Inferior parietal cortex (tissue), 1 donor: ENCODE measurements at regions not wholly inside any gene's neighbourhood (a gene's known extent, or its start where the extent isn't known, plus 50 kb on each side); places are given as distances from the start of the nearest gene placed in this dataset.

Experiments used
- DNase-seq: peaks from one replicate; pipeline ENCODE4 v3.0.0-alpha.2; 2016; ENCODE audit errors: extremely low spot score

- no peak for DNase-seq
Observed at GRCh38 chr18:76255070-76255683, 239.9 kb downstream of the ZNF516 start.

- DNase-seq = peak; percentile 54
Observed at GRCh38 chr18:76252880-76253279, 242.2 kb downstream of the ZNF516 start.

- DNase-seq = no peak
Observed at GRCh38 chr18:76252139-76252538, 242.9 kb downstream of the ZNF516 start.

DNA sequence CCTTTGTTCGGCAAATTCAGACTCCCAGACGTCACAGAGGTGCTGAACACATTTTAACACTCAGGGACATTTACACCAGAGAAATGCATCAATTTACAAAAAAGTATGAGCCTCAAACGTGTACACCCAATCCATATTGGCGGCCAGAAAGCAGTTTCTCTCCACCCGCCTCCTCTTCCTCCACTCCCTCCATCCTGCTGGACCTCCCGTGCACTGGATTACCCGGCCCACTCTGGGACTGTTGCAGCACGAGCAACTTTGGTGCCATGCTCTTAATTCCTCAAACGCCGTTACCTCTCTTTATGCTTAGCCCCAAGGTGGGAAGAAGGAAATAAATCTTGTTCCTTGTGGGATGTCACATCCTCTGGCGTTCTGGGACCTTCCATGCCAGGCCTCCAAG, 243.4 kb downstream of the ZNF516 start:
- DNase-seq = no peak

GRCh38 chr18:76246590-76246989, 248.5 kb downstream of the ZNF516 start:
- no peak for DNase-seq

DNA sequence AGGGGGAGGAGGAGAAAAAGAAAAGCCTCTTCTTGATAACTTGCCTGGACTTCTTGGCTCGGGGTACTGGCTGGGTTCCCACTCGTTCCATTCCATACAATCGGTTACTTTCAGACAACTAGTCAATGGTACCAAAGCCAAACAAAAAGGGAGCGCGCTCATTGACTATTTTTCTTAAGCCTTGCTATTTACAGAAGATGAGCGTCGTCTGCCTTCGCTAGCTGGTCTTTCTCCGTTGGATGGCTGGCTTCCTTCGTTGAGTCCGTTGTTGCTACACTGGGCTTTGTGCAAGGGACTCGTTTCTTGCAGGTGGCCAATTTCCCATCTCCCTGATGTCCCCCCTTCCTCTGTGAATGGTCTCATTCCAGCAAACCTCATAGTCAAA, 260.4 kb downstream of the ZNF516 start:
- peak; percentile 47 for DNase-seq

DNA sequence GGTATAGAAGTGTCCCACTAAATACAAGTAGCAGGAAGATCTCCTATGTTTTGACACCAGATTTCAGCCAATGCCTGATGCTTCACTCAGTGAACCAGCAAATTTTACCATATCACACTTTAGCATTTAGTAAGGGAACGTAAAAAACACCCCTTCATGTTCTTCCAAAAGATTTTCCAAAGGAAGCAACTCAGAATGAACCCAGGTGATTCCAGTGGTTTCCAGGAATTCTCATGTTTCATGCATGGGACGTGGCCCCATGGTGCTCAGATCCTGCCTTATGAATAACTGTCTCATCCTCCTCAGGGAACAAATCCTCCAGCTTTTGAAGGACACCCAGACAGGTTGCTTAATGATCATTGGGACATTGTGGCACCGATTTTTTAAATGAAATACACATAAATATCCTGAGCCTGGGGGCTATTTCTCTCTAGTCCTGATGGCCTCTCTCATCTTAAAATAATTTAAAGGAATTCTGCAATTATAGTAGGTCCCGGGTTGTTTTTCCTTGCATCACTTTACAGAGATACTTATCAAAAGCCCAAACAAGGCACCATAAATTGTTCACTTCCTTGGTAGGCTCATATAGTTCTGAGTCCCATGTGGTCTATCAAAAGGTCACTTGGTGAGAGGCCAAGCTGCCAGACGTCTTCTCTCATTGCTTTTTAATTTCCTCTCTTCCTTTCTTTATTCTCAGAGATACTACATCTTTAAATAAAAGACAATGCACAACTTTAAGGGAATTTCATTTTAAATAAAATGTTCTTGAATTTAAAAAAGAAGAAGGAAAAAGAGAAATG, 261.0 kb downstream of the ZNF516 start:
- no peak for DNase-seq

DNA sequence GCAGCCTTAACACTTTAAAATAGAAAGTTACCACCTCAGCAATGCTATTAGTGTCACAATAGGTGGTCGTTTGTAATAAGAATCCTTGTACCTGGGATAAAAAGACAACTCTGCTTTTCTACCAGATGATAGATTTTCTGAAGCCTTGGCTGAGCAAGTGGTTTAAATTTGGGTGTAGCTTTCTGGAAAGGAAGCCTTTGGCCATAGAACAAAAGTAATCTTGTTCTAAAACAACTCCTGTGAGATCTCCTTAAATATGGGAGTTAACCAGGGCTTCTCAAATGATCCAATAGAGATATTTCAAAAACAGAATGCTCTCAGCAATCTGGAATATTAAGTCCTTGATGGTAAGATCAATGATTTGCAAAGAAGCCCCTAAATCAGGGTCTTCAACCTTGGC, 261.6 kb downstream of the ZNF516 start:
- no peak for DNase-seq

DNA sequence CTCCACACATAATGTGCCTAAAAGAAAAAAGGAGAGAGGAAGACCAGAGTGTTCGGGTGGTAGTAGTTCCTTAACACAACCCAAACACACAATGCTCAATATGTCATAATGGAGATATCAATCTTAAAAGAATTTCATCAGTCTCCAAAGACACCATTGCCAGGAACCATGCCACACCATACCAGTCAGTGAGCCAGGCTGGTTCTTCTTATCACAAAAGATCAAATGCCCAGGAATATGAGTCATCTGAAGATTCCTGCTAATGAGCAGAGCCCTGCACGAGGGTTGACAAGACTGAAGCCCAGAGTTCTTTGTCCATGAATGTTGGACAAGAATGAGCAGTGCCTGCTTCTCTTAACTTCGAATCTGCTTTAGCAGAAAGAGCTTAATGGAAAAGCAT, 262.3 kb downstream of the ZNF516 start:
- no peak for DNase-seq

DNA sequence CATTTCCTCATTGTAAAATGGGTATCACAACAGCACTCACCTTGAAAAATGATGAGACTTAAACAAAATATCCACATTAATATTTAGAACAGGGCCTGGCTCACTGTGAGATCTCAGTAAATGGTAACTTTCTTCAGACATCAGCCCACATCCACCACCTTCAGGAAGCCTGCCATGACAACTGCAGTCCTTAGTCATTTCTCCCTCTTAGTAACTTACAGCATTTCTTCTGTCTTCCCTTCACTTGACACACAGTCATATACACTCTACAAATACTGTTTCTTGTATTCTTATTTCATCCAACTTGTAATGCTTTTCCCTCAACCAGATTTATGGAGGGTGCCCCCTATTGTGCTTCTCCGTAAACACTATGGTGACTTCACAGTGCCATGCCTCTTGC, 263.0 kb downstream of the ZNF516 start:
- no peak for DNase-seq

GRCh38 chr18:76231402-76231801, 263.6 kb downstream of the ZNF516 start:
- no peak for DNase-seq

GRCh38 chr18:76230791-76231190, 264.3 kb downstream of the ZNF516 start:
- no peak for DNase-seq

- DNase-seq = no peak
Observed at GRCh38 chr18:76228716-76229115, 266.3 kb downstream of the ZNF516 start.

DNA sequence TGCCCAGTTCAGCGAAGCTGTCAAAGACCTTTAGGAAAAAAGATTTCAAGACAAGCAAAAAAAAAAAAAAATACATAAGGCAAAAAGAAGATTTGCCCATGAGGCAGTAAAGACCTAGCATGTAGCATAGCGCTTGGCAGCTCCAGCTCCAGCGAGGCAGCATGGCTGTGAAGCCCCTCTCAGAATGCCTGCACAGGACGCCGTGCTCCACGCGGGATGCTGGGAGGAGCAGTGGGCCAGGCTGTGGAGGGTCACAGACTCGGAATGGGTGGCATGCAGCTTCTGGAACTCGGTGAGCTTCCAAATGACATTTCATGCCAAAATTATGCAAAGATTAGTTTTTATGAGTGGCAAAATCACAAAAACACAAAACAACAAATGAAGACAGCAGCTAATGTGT, 267.3 kb downstream of the ZNF516 start:
- no peak for DNase-seq

- no peak for DNase-seq
Observed at GRCh38 chr18:76223403-76223802, 271.6 kb downstream of the ZNF516 start.

GRCh38 chr18:76219023-76219422, 276.0 kb downstream of the ZNF516 start:
- no peak for DNase-seq

DNA sequence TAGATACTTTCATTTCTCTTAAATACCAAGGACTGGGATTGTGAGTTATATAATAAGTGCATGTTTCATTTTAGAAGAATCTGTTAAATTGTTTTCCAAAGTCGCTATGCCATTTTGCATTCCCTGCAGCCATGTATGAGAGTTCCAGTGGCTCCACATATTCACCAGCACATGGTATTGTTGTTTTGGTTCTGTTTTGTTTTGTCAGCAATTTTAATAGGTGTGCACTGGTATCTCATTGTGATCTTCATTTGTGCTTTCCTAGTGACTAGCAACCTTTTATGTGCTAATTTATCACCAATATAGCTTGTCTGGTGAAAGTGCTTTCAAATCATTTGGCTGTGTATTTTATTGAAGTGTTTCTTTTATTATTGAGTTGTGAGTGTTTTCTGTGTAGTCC, 278.9 kb downstream of the ZNF516 start:
- no peak for DNase-seq

DNA sequence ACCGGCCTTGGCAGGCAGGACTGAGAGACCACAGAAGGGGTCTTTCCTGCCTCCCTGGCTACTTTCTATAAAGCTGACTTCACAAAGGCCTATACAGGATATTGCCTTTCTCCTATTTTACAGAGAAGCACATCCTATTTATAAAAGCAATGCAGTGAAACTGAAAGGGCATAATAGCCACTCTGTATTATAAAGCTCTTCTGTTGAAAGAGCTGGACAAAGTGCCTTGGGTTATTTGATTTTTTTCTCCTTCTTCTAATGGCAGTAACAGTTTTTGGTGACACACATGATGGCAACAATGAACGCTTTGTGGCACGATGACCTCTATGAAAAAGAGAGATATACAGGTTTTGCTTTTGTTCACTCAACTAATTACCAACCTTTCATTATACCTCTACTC, 281.1 kb downstream of the ZNF516 start:
- no peak for DNase-seq

GRCh38 chr18:76212960-76213359, 282.1 kb downstream of the ZNF516 start:
- no peak for DNase-seq

DNA sequence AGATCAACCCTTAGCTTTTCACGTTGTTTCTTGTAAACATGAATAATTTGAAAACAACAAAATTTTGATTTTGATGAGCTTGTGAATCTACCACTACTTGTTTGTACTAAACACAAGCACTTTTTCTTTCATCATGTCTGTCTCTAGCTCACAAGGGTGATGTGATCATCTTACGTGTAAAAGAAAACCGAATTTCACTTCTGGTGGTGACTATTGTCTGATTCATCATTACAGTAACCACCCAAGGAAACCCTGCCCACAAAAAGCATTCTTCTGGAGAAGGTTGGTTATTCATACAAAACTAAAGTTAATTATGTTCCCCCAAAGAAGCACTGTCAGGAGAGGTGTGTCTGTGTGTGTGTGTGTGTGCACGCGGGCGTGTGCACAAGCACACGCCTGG, 285.4 kb downstream of the ZNF516 start:
- no peak for DNase-seq

GRCh38 chr18:76208678-76209306, 286.2 kb downstream of the ZNF516 start:
- DNase-seq = no peak

DNA sequence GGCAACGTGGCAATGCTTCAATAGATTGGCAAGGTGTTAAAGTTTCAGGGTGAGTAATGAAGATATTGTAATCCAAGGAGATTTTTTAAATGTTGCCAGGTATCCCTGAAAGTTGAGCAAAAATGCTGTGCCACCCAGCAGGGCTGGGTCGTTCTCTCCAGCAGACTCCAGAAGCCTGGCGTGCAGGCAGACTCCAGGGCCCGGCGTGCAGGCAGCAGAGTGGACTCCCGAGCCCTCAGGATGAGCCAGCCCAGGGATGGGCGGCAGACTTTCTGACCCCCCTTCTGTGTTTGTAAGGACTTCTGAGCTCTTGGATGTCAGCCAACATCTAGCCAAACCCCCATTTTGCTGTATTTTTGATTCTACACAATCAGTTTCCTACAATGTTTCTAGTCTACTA, 289.1 kb downstream of the ZNF516 start:
- DNase-seq = no peak

- DNase-seq = no peak
Observed at GRCh38 chr18:76203552-76203951, 291.5 kb downstream of the ZNF516 start.
